A673 (cell line): ENCODE measurements at regions not wholly inside any gene's neighbourhood (a gene's known extent, or its start where the extent isn't known, plus 50 kb on each side); places are given as distances from the start of the nearest gene placed in this dataset.
"Not testable (repeated sequence)": the region's sequence is repeated elsewhere in the genome, so short reads cannot be mapped to it uniquely, and the experiment has no call there.

Experiments used
- BruUV-seq: library from RNA; stranded (reverse); fragments of 400-500 nt; replicated peaks from 2 replicates; lab custom pipeline; 2021; lab: Mats Ljungman, UMichigan
- CTCF ChIA-PET: fragments of 300-600 bp; sonication (Branson Sonifier 250); formaldehyde crosslinking; loops from one replicate; lab custom pipeline; 2022; ENCODE audit warnings: antibody characterized with exemption; lab: Charles Lee
- POLR2A ChIA-PET: fragments of 300-600 bp; sonication (Branson Sonifier 250); formaldehyde crosslinking; loops from one replicate; lab custom pipeline; 2022; ENCODE audit warnings: antibody characterized with exemption; ENCODE audit not compliant: low non-redundant PET; lab: Charles Lee
- DNase-seq: peaks from one replicate; pipeline ENCODE4 v3.0.0-alpha.2; 2015; ENCODE audit warnings: low spot score
- H3K27ac ChIP-seq: fragments of 200-600 bp; sonication (generic); 2 replicates; pipeline ENCODE4 v1.5.1; 2016; ENCODE audit warnings: mixed run types, low read depth, mild to moderate bottlenecking, mixed read lengths, antibody characterized with exemption, low read length; ENCODE audit not compliant: poor library complexity, severe bottlenecking
- H3K27me3 ChIP-seq: fragments of 200-600 bp; sonication (generic); replicated peaks from 2 replicates; pipeline ENCODE4 v1.6.1; 2017; ENCODE audit warnings: mixed run types, low read depth, mild to moderate bottlenecking, mixed read lengths, antibody characterized with exemption, low read length; ENCODE audit not compliant: insufficient read depth, poor library complexity
- H3K36me3 ChIP-seq: fragments of 200-600 bp; sonication (generic); 2 replicates; pipeline ENCODE4 v1.6.1; 2016; ENCODE audit warnings: mixed run types, mild to moderate bottlenecking, mixed read lengths, antibody characterized with exemption, low read length; ENCODE audit not compliant: insufficient read depth, poor library complexity, severe bottlenecking
- H3K4me1 ChIP-seq: fragments of 200-600 bp; sonication (generic); 2 replicates; pipeline ENCODE4 v1.6.1; 2017; ENCODE audit warnings: mixed run types, mild to moderate bottlenecking, mixed read lengths, antibody characterized with exemption, low read length; ENCODE audit not compliant: insufficient read depth, poor library complexity, severe bottlenecking
- H3K4me3 ChIP-seq: fragments of 200-600 bp; sonication (generic); 2 replicates; pipeline ENCODE4 v1.5.1; 2016; ENCODE audit warnings: low read depth, mixed run types, mild to moderate bottlenecking, mixed read lengths, low read length; ENCODE audit not compliant: poor library complexity, severe bottlenecking
- H3K9me3 ChIP-seq: fragments of 200-600 bp; sonication (generic); 2 replicates; pipeline ENCODE4 v1.6.1; 2016; ENCODE audit warnings: mixed run types, low read depth, mild to moderate bottlenecking, mixed read lengths, antibody characterized with exemption, low read length; ENCODE audit not compliant: poor library complexity, severe bottlenecking
- EZH2 ChIP-seq: fragments of 200-600 bp; sonication (generic); IDR thresholded peaks from 2 replicates; pipeline ENCODE4 v1.6.1; 2017; ENCODE audit warnings: borderline replicate concordance, low read depth, mild to moderate bottlenecking, mixed read lengths, antibody characterized with exemption, low read length; ENCODE audit not compliant: poor library complexity, severe bottlenecking
- intact Hi-C: fragments of 100-400 bp; cut with micrococcal nuclease; formaldehyde crosslinking; loops from one replicate; pipeline ENCODE4 v1.10.0; 2022; ENCODE audit not compliant: unreplicated experiment
- TF ChIP-seq, protein P1 (sequence below): fragments of 300-800, 200-600 bp; sonication (generic); conservative IDR thresholded peaks from 2 replicates; pipeline ENCODE4 v1.5.1; 2017; ENCODE audit warnings: low read depth, mild to moderate bottlenecking, antibody characterized with exemption, low read length, moderate library complexity, mixed read lengths

DNA sequence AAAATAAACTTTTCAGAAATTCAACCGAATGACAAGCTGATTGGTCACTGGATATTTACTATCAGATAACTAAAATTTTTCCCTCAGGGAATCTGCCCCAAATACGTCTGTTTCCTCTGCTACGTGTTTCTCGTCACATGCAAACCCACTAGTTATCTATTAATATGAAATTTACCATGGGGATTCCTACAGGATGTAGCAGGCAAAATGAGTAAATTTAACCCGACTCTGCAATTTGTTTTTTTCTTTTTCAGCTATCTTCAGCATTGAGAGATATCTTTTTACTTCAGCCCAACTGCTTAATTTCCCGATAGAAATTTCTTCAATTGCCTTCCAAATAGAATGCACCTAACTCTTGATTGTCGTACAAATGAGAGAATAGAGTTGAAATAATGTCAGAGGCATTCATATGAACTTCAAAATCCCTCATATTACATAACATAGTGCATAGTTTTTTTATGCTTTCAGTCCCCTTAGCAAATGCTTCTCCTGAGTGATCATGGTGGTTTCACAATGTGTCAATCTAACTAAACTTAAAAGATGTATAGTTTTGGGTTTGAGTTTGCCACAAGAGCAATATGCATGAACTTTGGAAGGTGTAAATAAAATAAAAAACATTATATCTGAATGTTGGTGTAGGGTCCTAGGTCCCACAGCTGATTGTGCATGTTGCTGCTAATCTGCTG is 913.1 kb upstream of the GRIA3 start:
- no peaks in the 10 kb centered on the region for H3K36me3 ChIP-seq
- no peaks in the 10 kb centered on the region for H3K4me1 ChIP-seq
- no TSS peak for BruUV-seq
- no peaks in the 10 kb centered on the region for H3K27me3 ChIP-seq
- intact Hi-C loops, result no loop called here
- no peak overlapping the region for H3K4me3 ChIP-seq
- no peak for DNase-seq
- CTCF ChIA-PET, result no interaction called here
- peaks cover 10% of the 10 kb centered on the region for H3K9me3 ChIP-seq
- POLR2A ChIA-PET, result no interaction called here
- TF ChIP-seq, protein P1, sequence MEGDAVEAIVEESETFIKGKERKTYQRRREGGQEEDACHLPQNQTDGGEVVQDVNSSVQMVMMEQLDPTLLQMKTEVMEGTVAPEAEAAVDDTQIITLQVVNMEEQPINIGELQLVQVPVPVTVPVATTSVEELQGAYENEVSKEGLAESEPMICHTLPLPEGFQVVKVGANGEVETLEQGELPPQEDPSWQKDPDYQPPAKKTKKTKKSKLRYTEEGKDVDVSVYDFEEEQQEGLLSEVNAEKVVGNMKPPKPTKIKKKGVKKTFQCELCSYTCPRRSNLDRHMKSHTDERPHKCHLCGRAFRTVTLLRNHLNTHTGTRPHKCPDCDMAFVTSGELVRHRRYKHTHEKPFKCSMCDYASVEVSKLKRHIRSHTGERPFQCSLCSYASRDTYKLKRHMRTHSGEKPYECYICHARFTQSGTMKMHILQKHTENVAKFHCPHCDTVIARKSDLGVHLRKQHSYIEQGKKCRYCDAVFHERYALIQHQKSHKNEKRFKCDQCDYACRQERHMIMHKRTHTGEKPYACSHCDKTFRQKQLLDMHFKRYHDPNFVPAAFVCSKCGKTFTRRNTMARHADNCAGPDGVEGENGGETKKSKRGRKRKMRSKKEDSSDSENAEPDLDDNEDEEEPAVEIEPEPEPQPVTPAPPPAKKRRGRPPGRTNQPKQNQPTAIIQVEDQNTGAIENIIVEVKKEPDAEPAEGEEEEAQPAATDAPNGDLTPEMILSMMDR, result no peak
- TF ChIP-seq EZH2, result no peak
- H3K27ac ChIP-seq, result no peak overlapping the region

DNA sequence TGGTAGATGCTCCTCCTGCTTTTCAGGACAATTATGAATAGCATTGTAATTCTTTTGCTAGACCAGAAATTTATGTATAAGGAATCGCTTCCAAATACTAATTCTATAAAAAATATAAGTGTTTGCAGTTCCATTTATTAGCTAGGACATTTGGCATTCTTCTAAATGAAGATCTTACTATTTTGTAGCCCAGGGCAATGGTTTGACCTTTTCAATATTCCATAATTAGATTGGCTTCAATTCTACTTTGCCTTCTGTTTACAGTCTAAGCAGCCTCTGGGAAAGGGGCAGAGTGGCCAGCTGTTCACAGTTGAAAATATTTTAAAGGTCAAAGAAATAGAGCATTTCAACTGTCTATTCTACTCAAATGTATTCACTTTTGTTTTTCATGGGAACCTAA is 912.1 kb upstream of the GRIA3 start:
- ChIA-PET CTCF (no interaction called here), POLR2A (no interaction called here)
- Histone ChIP-seq H3K9me3 (peaks cover 10% of the 10 kb centered on the region), H3K4me1 (no peaks in the 10 kb centered on the region), H3K36me3 (no peaks in the 10 kb centered on the region), H3K27me3 (no peaks in the 10 kb centered on the region), H3K4me3 (no peak overlapping the region), H3K27ac (no peak overlapping the region)
- intact Hi-C loops, result no loop called here
- no peak for DNase-seq
- BruUV-seq, result no TSS peak
- TF ChIP-seq, protein P1, result no peak
- TF ChIP-seq EZH2, result no peak

DNA sequence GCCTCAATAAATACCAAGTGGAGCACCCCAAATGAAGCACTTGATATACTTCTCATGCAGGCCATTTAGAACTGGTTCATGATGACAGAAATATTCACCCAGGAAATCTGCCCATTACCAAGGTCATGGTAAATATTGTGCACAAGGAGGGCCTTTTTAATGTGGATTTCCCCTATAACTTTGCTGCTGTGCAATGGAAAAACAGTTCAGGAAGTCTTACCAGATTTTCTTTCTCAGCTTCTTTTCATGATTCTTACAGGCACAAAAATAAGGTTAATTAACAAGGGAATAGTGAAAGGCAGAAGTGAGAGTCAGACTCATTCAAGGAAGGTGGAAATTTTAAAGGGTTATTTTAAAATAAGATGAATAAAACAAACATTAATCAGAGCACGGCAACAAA is 904.3 kb upstream of the GRIA3 start:
- CTCF ChIA-PET, result no interaction called here
- no peak for TF ChIP-seq EZH2
- TF ChIP-seq, protein P1, result no peak
- BruUV-seq, result no TSS peak
- DNase-seq, result no peak
- no peaks in the 10 kb centered on the region for H3K27me3 ChIP-seq
- no peak overlapping the region for H3K4me3 ChIP-seq
- intact Hi-C loops, result no loop called here
- no peaks in the 10 kb centered on the region for H3K36me3 ChIP-seq
- peaks cover 6% of the 10 kb centered on the region for H3K9me3 ChIP-seq
- H3K27ac ChIP-seq, result no peak overlapping the region
- no peaks in the 10 kb centered on the region for H3K4me1 ChIP-seq
- POLR2A ChIA-PET, result no interaction called here

DNA sequence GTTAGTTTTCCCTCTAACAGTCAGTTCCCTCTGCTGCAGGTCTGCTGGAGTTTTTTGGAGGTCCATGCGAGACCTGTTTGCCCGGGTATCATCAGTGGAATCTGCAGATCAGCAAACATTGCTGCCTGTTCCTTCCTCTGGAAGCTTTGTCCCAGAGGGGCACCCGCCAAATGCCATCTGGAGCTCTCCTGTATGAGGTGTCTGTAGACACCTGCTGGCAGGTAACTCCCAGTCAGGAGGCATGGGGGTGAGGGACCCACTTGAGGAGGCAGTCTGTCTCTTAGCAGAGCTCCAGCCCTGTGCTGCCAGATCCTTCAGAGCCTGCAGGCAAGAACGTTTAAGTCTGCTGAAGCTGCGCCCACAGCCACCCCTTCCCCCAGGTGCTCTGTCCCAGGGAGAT is 884.3 kb upstream of the GRIA3 start:
- POLR2A ChIA-PET, result interaction anchor here (0.6 kb wide), 1 partner anchor 16 kb away, joined by 3 read pairs; no protein-coding TSS in a partner anchor
- H3K36me3 ChIP-seq, CTCF ChIA-PET, H3K4me3 ChIP-seq, BruUV-seq, DNase-seq, H3K27ac ChIP-seq, H3K4me1 ChIP-seq, H3K27me3 ChIP-seq, intact Hi-C loops, H3K9me3 ChIP-seq: not testable (repeated sequence)
